ENCODE measurements at regions not wholly inside any gene's neighbourhood (a gene's known extent, or its start where the extent isn't known, plus 50 kb on each side); places are given as distances from the start of the nearest gene placed in this dataset.
A peak's percentile ranks its signal among the peaks of the same experiment; 100 is the strongest.
"Not testable (repeated sequence)": the region's sequence is repeated elsewhere in the genome, so short reads cannot be mapped to it uniquely, and the experiment has no call there.

- H3K4me1 Mint-ChIP-seq, result peaks cover 11 to 33% (median 26%) of the 10 kb centered on the region in 4 donors
- peaks cover 0 to 8% (median 2%) of the 10 kb centered on the region in 9 donors for H3K9me3 Mint-ChIP-seq
- no peak overlapping the region for H3K4me3 Mint-ChIP-seq
- ATAC-seq (no peak), DNase-seq (no peak)
- H3K36me3 Mint-ChIP-seq, result peaks cover 0 to 15% (median 0%) of the 10 kb centered on the region in 3 donors
- no peak overlapping the region for H3K27ac Mint-ChIP-seq
- H3K27me3 Mint-ChIP-seq, result no peaks in the 10 kb centered on the region
- POLR2A ChIA-PET, result interaction anchor here (1.1 to 1.2 kb wide), 2 partner anchors 289 to 338 kb away, joined by 3 to 4 read pairs; partner anchors contain the start of gene TGFBR2
These were observed 288.3 kb upstream of the TGFBR2 start for GRCh38 chr3:30318110-30318509.

GRCh38 chr3:30319713-30320112, 286.7 kb upstream of the TGFBR2 start:
- Mint-ChIP-seq H3K36me3 (peaks cover 0 to 19% (median 0%) of the 10 kb centered on the region in 3 donors), H3K9me3 (peaks cover 0 to 10% (median 2%) of the 10 kb centered on the region in 9 donors), H3K27me3 (no peaks in the 10 kb centered on the region), H3K27ac (peak overlapping the region in 8 of 10 donors; percentile 0 to 84 (median 39)), H3K4me3 (peak overlapping the region in 3 of 10 donors; percentile 0 to 29 (median 2)), H3K4me1 (peaks cover 11 to 33% (median 26%) of the 10 kb centered on the region in 4 donors)
- peak in 9 of 10 donors; percentile 7 to 75 (median 50) for DNase-seq
- peak; percentile 98 for ATAC-seq
- POLR2A ChIA-PET, result interaction anchor here (0.5 to 2.9 kb wide), 8 partner anchors 11 to 345 kb away, joined by 3 to 15 read pairs (median 4); partner anchors contain the start of gene TGFBR2

- Mint-ChIP-seq H3K4me1 (peaks cover 11 to 28% (median 23%) of the 10 kb centered on the region in 4 donors), H3K4me3 (no peak overlapping the region), H3K36me3 (peaks cover 0 to 18% (median 0%) of the 10 kb centered on the region in 3 donors), H3K27me3 (no peaks in the 10 kb centered on the region), H3K27ac (peak overlapping the region in 3 of 10 donors; percentile 0 to 39 (median 18)), H3K9me3 (peaks cover 0 to 10% (median 2%) of the 10 kb centered on the region in 9 donors)
- ATAC-seq, result no peak
- DNase-seq, result no peak
- POLR2A ChIA-PET, result interaction anchor here (1.0 to 2.9 kb wide), 4 partner anchors 287 to 344 kb away, joined by 3 to 15 read pairs (median 5); partner anchors contain the start of gene TGFBR2
These were observed 286.0 kb upstream of the TGFBR2 start for GRCh38 chr3:30320392-30320791.

- peaks cover 0 to 18% (median 0%) of the 10 kb centered on the region in 3 donors for H3K36me3 Mint-ChIP-seq
- peak overlapping the region in 1 of 10 donors; percentile 12 for H3K4me3 Mint-ChIP-seq
- POLR2A ChIA-PET, result interaction anchor here (0.6 to 2.9 kb wide), 2 partner anchors 188 to 286 kb away, joined by 3 to 15 read pairs; partner anchors contain the start of gene TGFBR2
- H3K27ac Mint-ChIP-seq, result peak overlapping the region in 2 of 10 donors; percentile 30 to 48
- peaks cover 0 to 10% (median 2%) of the 10 kb centered on the region in 9 donors for H3K9me3 Mint-ChIP-seq
- no peak for ATAC-seq
- H3K4me1 Mint-ChIP-seq, result peaks cover 11 to 22% (median 19%) of the 10 kb centered on the region in 4 donors
- DNase-seq, result no peak
- no peaks in the 10 kb centered on the region for H3K27me3 Mint-ChIP-seq
These were observed 285.3 kb upstream of the TGFBR2 start for GRCh38 chr3:30321065-30321464.

- ATAC-seq, POLR2A ChIA-PET, H3K27me3 Mint-ChIP-seq, H3K27ac Mint-ChIP-seq, H3K9me3 Mint-ChIP-seq, H3K4me3 Mint-ChIP-seq, DNase-seq: not testable (repeated sequence)
- Mint-ChIP-seq H3K4me1 (peaks cover 14 to 24% (median 18%) of the 10 kb centered on the region in 4 donors), H3K36me3 (peaks cover 0 to 18% (median 0%) of the 10 kb centered on the region in 3 donors)
These were observed 282.8 kb upstream of the TGFBR2 start for GRCh38 chr3:30323649-30324048.

GRCh38 chr3:30324587-30324986, 281.8 kb upstream of the TGFBR2 start:
- DNase-seq (no peak), ATAC-seq (no peak)
- H3K4me3 Mint-ChIP-seq, result no peak overlapping the region
- H3K36me3 Mint-ChIP-seq, result peaks cover 0 to 18% (median 0%) of the 10 kb centered on the region in 3 donors
- peaks cover 0 to 10% (median 4%) of the 10 kb centered on the region in 9 donors for H3K9me3 Mint-ChIP-seq
- peak overlapping the region in 2 of 10 donors; percentile 43 to 62 for H3K27ac Mint-ChIP-seq
- H3K4me1 Mint-ChIP-seq, result peaks cover 11 to 20% (median 16%) of the 10 kb centered on the region in 4 donors
- POLR2A ChIA-PET, result interaction anchor here (0.9 kb wide), 1 partner anchor 331 kb away, joined by 3 read pairs; no protein-coding TSS in a partner anchor
- no peaks in the 10 kb centered on the region for H3K27me3 Mint-ChIP-seq

- H3K9me3 Mint-ChIP-seq, DNase-seq, ATAC-seq, H3K27ac Mint-ChIP-seq, H3K27me3 Mint-ChIP-seq, H3K4me3 Mint-ChIP-seq, H3K36me3 Mint-ChIP-seq: not testable (repeated sequence)
- H3K4me1 Mint-ChIP-seq, result peaks cover 11 to 34% (median 29%) of the 10 kb centered on the region in 4 donors
- POLR2A ChIA-PET, result interaction anchor here (0.7 kb wide), 1 partner anchor 67 kb away, joined by 4 read pairs; no protein-coding TSS in a partner anchor
These were observed 278.4 kb upstream of the TGFBR2 start for GRCh38 chr3:30327976-30328375.

- ATAC-seq, DNase-seq, H3K9me3 Mint-ChIP-seq, POLR2A ChIA-PET, H3K27ac Mint-ChIP-seq, H3K36me3 Mint-ChIP-seq, H3K27me3 Mint-ChIP-seq, H3K4me3 Mint-ChIP-seq: not testable (repeated sequence)
- peaks cover 11 to 40% (median 34%) of the 10 kb centered on the region in 4 donors for H3K4me1 Mint-ChIP-seq
These were observed 277.5 kb upstream of the TGFBR2 start for GRCh38 chr3:30328935-30329334.

GRCh38 chr3:30331519-30331918, 274.9 kb upstream of the TGFBR2 start:
- Mint-ChIP-seq H3K27me3 (no peaks in the 10 kb centered on the region), H3K27ac (peak overlapping the region; percentile 94 to 99 (median 98)), H3K36me3 (peaks cover 0 to 3% (median 0%) of the 10 kb centered on the region in 3 donors), H3K4me3 (peak overlapping the region in 3 of 10 donors; percentile 22 to 56 (median 50)), H3K9me3 (peaks cover 0 to 6% (median 0%) of the 10 kb centered on the region in 9 donors), H3K4me1 (peaks cover 13 to 40% (median 34%) of the 10 kb centered on the region in 4 donors)
- no peak for ATAC-seq
- no peak for DNase-seq
- POLR2A ChIA-PET, result interaction anchor here (0.6 to 2.1 kb wide), 2 partner anchors 276 to 300 kb away, joined by 3 to 8 read pairs; partner anchors contain the start of gene TGFBR2

GRCh38 chr3:30332196-30333021, 274.0 kb upstream of the TGFBR2 start:
- peaks cover 0 to 6% (median 0%) of the 10 kb centered on the region in 9 donors for H3K9me3 Mint-ChIP-seq
- peaks cover 13 to 40% (median 34%) of the 10 kb centered on the region in 4 donors for H3K4me1 Mint-ChIP-seq

GRCh38 chr3:30333143-30333542, 273.3 kb upstream of the TGFBR2 start:
- POLR2A ChIA-PET, result interaction anchor here (0.6 to 1.2 kb wide), 4 partner anchors 10 to 309 kb away, joined by 3 to 4 read pairs (median 4); partner anchors contain the start of gene TGFBR2
- H3K4me1 Mint-ChIP-seq, result peaks cover 13 to 40% (median 34%) of the 10 kb centered on the region in 4 donors
- H3K9me3 Mint-ChIP-seq, result peaks cover 0 to 7% (median 0%) of the 10 kb centered on the region in 9 donors

More at GRCh38 chr3:30332196-30333021, 274.0 kb upstream of the TGFBR2 start:
- no peaks in the 10 kb centered on the region for H3K27me3 Mint-ChIP-seq
- POLR2A ChIA-PET, result interaction anchor here (0.6 to 2.1 kb wide), 5 partner anchors 11 to 318 kb away, joined by 3 to 8 read pairs (median 4); partner anchors contain the start of gene TGFBR2
- H3K4me3 Mint-ChIP-seq, result peak overlapping the region; percentile 70 to 89 (median 86)
- DNase-seq, result peak in 9 of 10 donors; percentile 3 to 80 (median 52)
- H3K36me3 Mint-ChIP-seq, result peaks cover 0 to 5% (median 0%) of the 10 kb centered on the region in 3 donors
- peak overlapping the region; percentile 96 to 99 (median 98) for H3K27ac Mint-ChIP-seq
- ATAC-seq, result peak; percentile 88 to 96

GRCh38 chr3:30333903-30334302, 272.5 kb upstream of the TGFBR2 start:
- peaks cover 0 to 7% (median 0%) of the 10 kb centered on the region in 9 donors for H3K9me3 Mint-ChIP-seq
- no peaks in the 10 kb centered on the region for H3K27me3 Mint-ChIP-seq
- H3K27ac Mint-ChIP-seq, result peak overlapping the region in 4 of 10 donors; percentile 20 to 96 (median 66)
- DNase-seq, result no peak
- POLR2A ChIA-PET, result interaction anchor here (0.7 to 1.4 kb wide), 3 partner anchors 14 to 318 kb away, joined by 3 to 4 read pairs (median 3); no protein-coding TSS in a partner anchor
- no peak overlapping the region for H3K4me3 Mint-ChIP-seq
- H3K36me3 Mint-ChIP-seq, result peaks cover 0 to 7% (median 0%) of the 10 kb centered on the region in 3 donors
- no peak for ATAC-seq
- H3K4me1 Mint-ChIP-seq, result peaks cover 12 to 36% (median 32%) of the 10 kb centered on the region in 4 donors

More at GRCh38 chr3:30333143-30333542, 273.3 kb upstream of the TGFBR2 start:
- H3K4me3 Mint-ChIP-seq, result peak overlapping the region in 9 of 10 donors; percentile 59 to 89 (median 85)
- ATAC-seq (no peak), DNase-seq (no peak)
- H3K27me3 Mint-ChIP-seq, result no peaks in the 10 kb centered on the region
- H3K36me3 Mint-ChIP-seq, result peaks cover 0 to 7% (median 0%) of the 10 kb centered on the region in 3 donors
- H3K27ac Mint-ChIP-seq, result peak overlapping the region; percentile 96 to 99 (median 98)
